ENCODE measurements at regions not wholly inside any gene's neighbourhood (a gene's known extent, or its start where the extent isn't known, plus 50 kb on each side); places are given as distances from the start of the nearest gene placed in this dataset.

DNA sequence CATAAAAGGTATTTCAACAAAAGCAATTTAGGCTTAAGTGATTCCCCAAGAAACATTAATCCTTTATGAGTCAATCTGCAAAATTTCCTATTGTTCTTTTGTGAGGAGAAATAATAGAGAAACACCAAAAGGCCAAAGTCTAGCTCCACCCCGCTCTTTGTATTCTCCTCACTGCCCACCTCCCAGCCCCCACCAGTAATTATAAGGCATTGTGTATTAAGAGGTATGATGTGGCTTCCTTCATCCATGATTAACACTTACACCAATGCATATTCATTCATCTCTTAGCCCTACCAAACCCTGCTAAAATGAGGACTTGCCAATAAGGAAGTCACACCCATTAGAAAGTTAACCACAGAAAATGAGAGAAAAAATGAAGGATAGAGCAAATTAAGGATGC lies 105.3 kb upstream of the SPATA31D4 start:
- Histone ChIP-seq H4K20me1 (replicated peaks; ENCODE audit: control insufficient read depth, extremely low read depth, insufficient read depth, low read length) (no peaks in the 10 kb centered on the region), H3K4me3 (replicated peaks in 1 of 3; ENCODE audit: insufficient read depth in 1 of 3, low read depth in 1 of 3, low read length in 3 of 3) (no peak overlapping the region), H3K9me1 (replicated peaks; ENCODE audit: control insufficient read depth, extremely low read depth, insufficient read depth, low read length) (no peaks in the 10 kb centered on the region), H3K4me1 (ENCODE audit: control insufficient read depth, extremely low read depth, insufficient read depth, low read length) (peaks cover 18% of the 10 kb centered on the region), H3K9me3 (replicated peaks; ENCODE audit: control insufficient read depth, insufficient read depth, low read length) (no peaks in the 10 kb centered on the region), H3K36me3 (ENCODE audit: control insufficient read depth in 2 of 2, extremely low read depth in 1 of 2, insufficient read depth in 2 of 2, low read length in 2 of 2) (no peaks in the 10 kb centered on the region), H3K27ac (ENCODE audit: insufficient read depth, low read depth, low read length) (no peak overlapping the region), H3K27me3 (ENCODE audit: control insufficient read depth in 2 of 2, insufficient read depth in 2 of 2, low read length in 2 of 2) (peaks cover 0 to 2% of the 10 kb centered on the region in 2 experiments), H3K9ac (replicated peaks; ENCODE audit: extremely low read depth, insufficient read depth, low read length) (no peak overlapping the region), H3K79me2 (ENCODE audit: control insufficient read depth, insufficient read depth, low read length) (no peaks in the 10 kb centered on the region), H3K4me2 (ENCODE audit: insufficient read depth, low read length) (no peak overlapping the region), H2AFZ (ENCODE audit: low read depth, low read length) (no peak overlapping the region)
- ChIA-PET CTCF (no interaction called here), POLR2A (no interaction called here)
- FAIRE-seq (peak; percentile 86), DNase-seq (ENCODE audit: low read depth, low spot score) (peak; percentile 71)
- TF ChIP-seq JUN (IDR thresholded peaks at IDR 0.05; ENCODE audit: borderline replicate concordance, insufficient read depth, insufficient read length, low read depth) (peak; percentile 17), POLR2A (IDR thresholded peaks at IDR 0.05; ENCODE audit: low read depth, low read length) (no peak), FOS (IDR thresholded peaks at IDR 0.05; ENCODE audit: borderline replicate concordance, insufficient read depth, low read length) (peak; percentile 43)
- BruUV-seq (replicated peaks), result no TSS peak
- intact Hi-C loops (cut with micrococcal nuclease), result loop anchor here (1.0 kb wide), 2 partner anchors 8 to 10 kb away; no protein-coding TSS in a partner anchor
- dilution Hi-C loops (cut with MboI; ENCODE audit: extremely low pct_ligation_motif_present, low sequenced_read_pairs), result no loop called here

GRCh38 chr9:81823672-81824554 lies 104.3 kb upstream of the SPATA31D4 start:
- DNase-seq (ENCODE audit: low read depth, low spot score), result no peak
- peaks cover 18% of the 10 kb centered on the region for H3K4me1 ChIP-seq (ENCODE audit: control insufficient read depth, extremely low read depth, insufficient read depth, low read length)
- H3K9me1 ChIP-seq (replicated peaks; ENCODE audit: control insufficient read depth, extremely low read depth, insufficient read depth, low read length), result no peaks in the 10 kb centered on the region
- CTCF ChIA-PET, result no interaction called here
- no peaks in the 10 kb centered on the region for H4K20me1 ChIP-seq (replicated peaks; ENCODE audit: control insufficient read depth, extremely low read depth, insufficient read depth, low read length)
- TF ChIP-seq POLR2A (IDR thresholded peaks at IDR 0.05; ENCODE audit: low read depth, low read length) (no peak), FOS (IDR thresholded peaks at IDR 0.05; ENCODE audit: borderline replicate concordance, insufficient read depth, low read length) (no peak), POLR2AphosphoS5 (IDR thresholded peaks at IDR 0.05; ENCODE audit: insufficient read depth, low read depth, low read length) (no peak), EZH2 (IDR thresholded peaks at IDR 0.05; ENCODE audit: borderline replicate concordance, low read depth, low read length, severe bottlenecking) (no peak), JUN (IDR thresholded peaks at IDR 0.05; ENCODE audit: borderline replicate concordance, insufficient read depth, insufficient read length, low read depth) (no peak), GATA2 (IDR thresholded peaks at IDR 0.05; ENCODE audit: insufficient read depth, insufficient read length, low read depth, low read length) (no peak), CTCF (IDR thresholded peaks at IDR 0.05; ENCODE audit: extremely low read depth in 1 of 2, insufficient read depth in 1 of 2, low read depth in 1 of 2, low read length in 2 of 2) (no peak), MYC (IDR thresholded peaks at IDR 0.05; ENCODE audit: low read depth, low read length) (no peak)
- TF ChIP-seq, protein P1, sequence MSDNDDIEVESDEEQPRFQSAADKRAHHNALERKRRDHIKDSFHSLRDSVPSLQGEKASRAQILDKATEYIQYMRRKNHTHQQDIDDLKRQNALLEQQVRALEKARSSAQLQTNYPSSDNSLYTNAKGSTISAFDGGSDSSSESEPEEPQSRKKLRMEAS (IDR thresholded peaks at IDR 0.05; ENCODE audit: insufficient read depth, insufficient read length), result no peak
- FAIRE-seq, result no peak
- H3K4me3 ChIP-seq (replicated peaks in 1 of 3; ENCODE audit: insufficient read depth in 1 of 3, low read depth in 1 of 3, low read length in 3 of 3), result no peak overlapping the region
- no peaks in the 10 kb centered on the region for H3K36me3 ChIP-seq (ENCODE audit: control insufficient read depth in 2 of 2, extremely low read depth in 1 of 2, insufficient read depth in 2 of 2, low read length in 2 of 2)
- no peaks in the 10 kb centered on the region for H3K9me3 ChIP-seq (replicated peaks; ENCODE audit: control insufficient read depth, insufficient read depth, low read length)
- dilution Hi-C loops (cut with MboI; ENCODE audit: extremely low pct_ligation_motif_present, low sequenced_read_pairs), result no loop called here
- no TSS peak for BruUV-seq (replicated peaks)
- H2AFZ ChIP-seq (ENCODE audit: low read depth, low read length), result no peak overlapping the region
- POLR2A ChIA-PET, result no interaction called here
- H3K9ac ChIP-seq (replicated peaks; ENCODE audit: extremely low read depth, insufficient read depth, low read length), result no peak overlapping the region
- no peaks in the 10 kb centered on the region for H3K79me2 ChIP-seq (ENCODE audit: control insufficient read depth, insufficient read depth, low read length)
- no peak overlapping the region for H3K27ac ChIP-seq (ENCODE audit: insufficient read depth, low read depth, low read length)
- H3K4me2 ChIP-seq (ENCODE audit: insufficient read depth, low read length), result no peak overlapping the region
- H3K27me3 ChIP-seq (ENCODE audit: control insufficient read depth in 2 of 2, insufficient read depth in 2 of 2, low read length in 2 of 2), result peaks cover 3% of the 10 kb centered on the region in 2 experiments
- intact Hi-C loops (cut with micrococcal nuclease), result loop anchor here (1.0 kb wide), 2 partner anchors 9 kb away; no protein-coding TSS in a partner anchor

Measured in endothelial cell of umbilical vein (primary cell).